ENCODE measurements at regions not wholly inside any gene's neighbourhood (a gene's known extent, or its start where the extent isn't known, plus 50 kb on each side); places are given as distances from the start of the nearest gene placed in this dataset.

DNA sequence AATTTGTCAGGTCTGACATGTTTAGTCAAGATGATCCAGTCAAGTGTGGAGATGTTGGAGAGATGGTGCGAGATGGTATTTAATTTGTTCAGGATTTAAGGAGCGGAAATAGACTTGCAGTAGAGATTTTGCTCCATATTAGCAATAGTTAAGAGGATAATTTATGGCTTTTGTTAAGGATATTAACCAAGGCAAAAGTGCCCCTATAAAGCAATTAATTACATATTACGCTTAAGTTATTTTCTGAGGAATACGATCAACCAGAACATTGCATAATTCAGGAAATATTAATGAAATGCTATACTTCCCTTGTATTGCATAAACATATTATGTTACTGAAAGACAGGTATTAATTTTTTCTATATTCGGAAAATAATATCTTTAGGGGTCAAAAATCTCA, 83.9 kb downstream of the ZIC1 start:
- no peak for TF ChIP-seq POLR2AphosphoS5 (IDR thresholded peaks at IDR 0.05)
- TF ChIP-seq, protein P1, sequence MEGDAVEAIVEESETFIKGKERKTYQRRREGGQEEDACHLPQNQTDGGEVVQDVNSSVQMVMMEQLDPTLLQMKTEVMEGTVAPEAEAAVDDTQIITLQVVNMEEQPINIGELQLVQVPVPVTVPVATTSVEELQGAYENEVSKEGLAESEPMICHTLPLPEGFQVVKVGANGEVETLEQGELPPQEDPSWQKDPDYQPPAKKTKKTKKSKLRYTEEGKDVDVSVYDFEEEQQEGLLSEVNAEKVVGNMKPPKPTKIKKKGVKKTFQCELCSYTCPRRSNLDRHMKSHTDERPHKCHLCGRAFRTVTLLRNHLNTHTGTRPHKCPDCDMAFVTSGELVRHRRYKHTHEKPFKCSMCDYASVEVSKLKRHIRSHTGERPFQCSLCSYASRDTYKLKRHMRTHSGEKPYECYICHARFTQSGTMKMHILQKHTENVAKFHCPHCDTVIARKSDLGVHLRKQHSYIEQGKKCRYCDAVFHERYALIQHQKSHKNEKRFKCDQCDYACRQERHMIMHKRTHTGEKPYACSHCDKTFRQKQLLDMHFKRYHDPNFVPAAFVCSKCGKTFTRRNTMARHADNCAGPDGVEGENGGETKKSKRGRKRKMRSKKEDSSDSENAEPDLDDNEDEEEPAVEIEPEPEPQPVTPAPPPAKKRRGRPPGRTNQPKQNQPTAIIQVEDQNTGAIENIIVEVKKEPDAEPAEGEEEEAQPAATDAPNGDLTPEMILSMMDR (IDR thresholded peaks at IDR 0.05 in 8 of 11, conservative IDR thresholded peaks at IDR 0.05 in 3 of 11): no peak
- no peak for TF ChIP-seq POLR2A (IDR thresholded peaks at IDR 0.05)
- 81 to 91% (median 89%) methylated on average over 5 of the region's 5 CpGs for WGBS, 5 donors
- Histone ChIP-seq H3K4me1 (no peaks in the 10 kb centered on the region), H3K4me3 (no peak overlapping the region), H3K9me3 (peaks cover 0 to 7% (median 0%) of the 10 kb centered on the region in 8 donors), H3K27ac (no peak overlapping the region), H3K36me3 (no peaks in the 10 kb centered on the region), H3K27me3 (replicated peaks in 1 of 7) (no peaks in the 10 kb centered on the region)
- intact Hi-C loops (cut with DNase I; ENCODE audit: low total_unique reads): no loop called here
- DNase-seq: no peak

DNA sequence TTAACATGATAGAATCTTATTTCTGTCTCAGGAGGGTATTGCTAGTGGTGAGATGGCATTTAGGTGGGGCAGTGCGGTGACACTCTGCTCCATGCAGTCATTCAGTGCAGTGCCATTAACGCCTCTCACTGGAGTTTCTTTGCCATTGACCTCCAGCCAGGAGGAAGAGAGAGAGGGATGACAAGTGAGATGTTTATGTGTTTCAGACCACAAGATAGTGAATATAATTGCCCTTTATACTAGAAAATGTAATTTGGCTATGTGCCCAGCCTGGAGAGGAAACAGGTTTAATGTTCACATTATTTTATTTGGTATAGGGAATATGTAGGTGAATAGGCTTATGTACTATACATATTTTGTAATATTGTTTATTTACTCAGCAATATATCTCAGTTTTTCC, 84.5 kb downstream of the ZIC1 start:
- 86 to 95% (median 87%) methylated on average over 2 of the region's 2 CpGs for WGBS, 5 donors

DNA sequence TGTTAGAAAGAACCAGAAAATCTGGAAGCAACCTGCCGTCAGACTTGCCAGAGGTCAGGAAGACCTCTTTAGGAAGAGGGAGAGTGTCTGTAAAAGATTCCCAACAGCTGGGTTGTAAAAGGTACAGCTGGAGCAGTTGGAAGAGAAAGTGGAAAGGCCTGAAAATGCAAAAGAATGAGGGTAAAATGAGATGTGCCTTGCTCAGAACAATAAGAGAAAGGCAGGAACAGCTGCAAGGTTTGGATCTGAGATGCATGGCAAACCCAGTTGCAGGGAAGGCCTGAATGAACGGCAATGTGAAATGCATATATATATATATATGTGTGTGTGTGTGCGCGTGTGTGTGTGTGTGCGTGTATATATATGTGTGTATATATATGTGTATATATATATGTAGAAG, 88.1 kb downstream of the ZIC1 start:
- H3K27me3 ChIP-seq (replicated peaks in 1 of 7): no peaks in the 10 kb centered on the region
- intact Hi-C loops (cut with DNase I; ENCODE audit: low total_unique reads): no loop called here
- TF ChIP-seq, protein P1 (IDR thresholded peaks at IDR 0.05 in 8 of 11, conservative IDR thresholded peaks at IDR 0.05 in 3 of 11): no peak
- TF ChIP-seq POLR2AphosphoS5 (IDR thresholded peaks at IDR 0.05) (no peak), POLR2A (IDR thresholded peaks at IDR 0.05) (no peak)
- no peak overlapping the region for H3K27ac ChIP-seq
- no peaks in the 10 kb centered on the region for H3K36me3 ChIP-seq
- no peak overlapping the region for H3K4me3 ChIP-seq
- no peak for DNase-seq
- H3K9me3 ChIP-seq: peaks cover 0 to 7% (median 0%) of the 10 kb centered on the region in 8 donors
- H3K4me1 ChIP-seq: no peaks in the 10 kb centered on the region
- WGBS, 5 donors: 80 to 90% (median 81%) methylated on average over 5 of the region's 5 CpGs

More for the DNA sequence above, 84.5 kb downstream of the ZIC1 start:
- H3K27me3 ChIP-seq (replicated peaks in 1 of 7): no peaks in the 10 kb centered on the region
- DNase-seq: no peak
- intact Hi-C loops (cut with DNase I; ENCODE audit: low total_unique reads): no loop called here
- no peaks in the 10 kb centered on the region for H3K4me1 ChIP-seq
- no peaks in the 10 kb centered on the region for H3K36me3 ChIP-seq
- no peak overlapping the region for H3K4me3 ChIP-seq
- TF ChIP-seq, protein P1 (IDR thresholded peaks at IDR 0.05 in 8 of 11, conservative IDR thresholded peaks at IDR 0.05 in 3 of 11): no peak
- H3K9me3 ChIP-seq: peaks cover 0 to 7% (median 0%) of the 10 kb centered on the region in 8 donors
- no peak overlapping the region for H3K27ac ChIP-seq

DNA sequence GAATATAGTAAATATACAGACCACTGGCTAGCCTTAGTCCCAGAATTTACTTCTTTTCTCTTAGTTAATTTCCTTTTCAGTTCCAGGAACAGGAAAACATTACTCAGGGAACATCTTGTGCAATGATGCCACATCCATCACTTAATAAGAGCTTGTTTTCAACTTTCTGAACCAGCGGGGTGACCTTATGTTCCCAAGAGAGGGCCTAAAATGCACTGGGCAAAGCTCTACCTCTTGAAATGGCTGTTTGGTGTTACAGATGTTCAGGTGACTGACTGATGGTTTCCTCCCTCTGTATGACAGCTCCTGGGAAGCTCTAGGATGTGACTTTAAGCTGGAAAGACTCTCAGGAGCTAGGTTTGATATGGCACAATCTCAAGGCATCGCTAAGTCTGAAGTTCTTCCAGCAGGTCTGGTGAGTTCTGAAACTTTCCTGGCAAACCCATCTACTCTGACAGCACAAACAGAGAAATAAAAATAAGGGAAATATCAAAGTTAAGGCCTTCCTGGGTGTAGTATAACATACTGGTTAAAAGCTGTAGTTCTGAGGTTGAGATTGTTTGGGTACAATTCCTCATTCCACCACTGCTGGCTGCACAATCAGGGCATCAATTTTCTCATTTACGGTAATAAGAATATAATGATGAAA, 98.6 kb downstream of the ZIC1 start:
- Histone ChIP-seq H3K4me1 (no peaks in the 10 kb centered on the region), H3K27ac (no peak overlapping the region), H3K36me3 (no peaks in the 10 kb centered on the region), H3K4me3 (no peak overlapping the region), H3K9me3 (no peaks in the 10 kb centered on the region), H3K27me3 (replicated peaks in 1 of 7) (no peaks in the 10 kb centered on the region)
- no peak for DNase-seq
- TF ChIP-seq POLR2AphosphoS5 (IDR thresholded peaks at IDR 0.05): no peak
- intact Hi-C loops (cut with DNase I; ENCODE audit: low total_unique reads): no loop called here
- WGBS, 5 donors: 77 to 88% (median 79%) methylated on average over 3 of the region's 3 CpGs

DNA sequence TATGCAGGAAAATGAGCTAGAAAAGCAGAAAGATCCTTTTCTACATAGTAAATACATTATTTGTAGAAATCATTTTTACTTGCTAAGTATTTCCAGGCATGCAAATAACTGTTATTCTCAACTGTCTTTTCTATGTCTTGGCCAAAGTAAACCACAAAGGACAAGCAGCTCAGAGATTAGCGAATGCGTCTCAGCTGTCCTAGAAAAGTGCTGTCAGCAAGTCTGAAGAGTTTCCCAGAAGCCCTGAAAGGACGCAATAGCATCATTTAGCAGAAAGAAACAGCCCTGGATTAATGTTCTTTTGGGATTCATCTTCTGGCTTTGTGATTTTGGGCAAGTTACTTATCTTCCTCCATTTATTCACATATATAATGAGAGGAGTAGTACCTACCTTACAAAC, 100.3 kb downstream of the ZIC1 start:
- intact Hi-C loops (cut with DNase I; ENCODE audit: low total_unique reads): no loop called here
- H3K27me3 ChIP-seq (replicated peaks in 1 of 7): no peaks in the 10 kb centered on the region
- H3K9me3 ChIP-seq: no peaks in the 10 kb centered on the region
- no peak for DNase-seq
- H3K36me3 ChIP-seq: no peaks in the 10 kb centered on the region
- H3K4me1 ChIP-seq: no peaks in the 10 kb centered on the region
- TF ChIP-seq POLR2A (IDR thresholded peaks at IDR 0.05) (no peak), POLR2AphosphoS5 (IDR thresholded peaks at IDR 0.05) (no peak)
- TF ChIP-seq, protein P1 (IDR thresholded peaks at IDR 0.05 in 8 of 11, conservative IDR thresholded peaks at IDR 0.05 in 3 of 11): no peak
- WGBS, 5 donors: 81 to 88% (median 87%) methylated on average over 3 of the region's 3 CpGs
- H3K4me3 ChIP-seq: no peak overlapping the region
- no peak overlapping the region for H3K27ac ChIP-seq
